GM19452 (cell line): ENCODE measurements at regions not wholly inside any gene's neighbourhood (a gene's known extent, or its start where the extent isn't known, plus 50 kb on each side); places are given as distances from the start of the nearest gene placed in this dataset.

Experiments
- ATAC-seq: cut with Tn5 transposase; IDR thresholded peaks from one replicate; pipeline ENCODE4 v1.9.1; 2021; ENCODE audit not compliant: unreplicated experiment

GRCh38 chr2:129299756-129300155, 679.7 kb upstream of the RAB6C start:
- ATAC-seq, result no peak

DNA sequence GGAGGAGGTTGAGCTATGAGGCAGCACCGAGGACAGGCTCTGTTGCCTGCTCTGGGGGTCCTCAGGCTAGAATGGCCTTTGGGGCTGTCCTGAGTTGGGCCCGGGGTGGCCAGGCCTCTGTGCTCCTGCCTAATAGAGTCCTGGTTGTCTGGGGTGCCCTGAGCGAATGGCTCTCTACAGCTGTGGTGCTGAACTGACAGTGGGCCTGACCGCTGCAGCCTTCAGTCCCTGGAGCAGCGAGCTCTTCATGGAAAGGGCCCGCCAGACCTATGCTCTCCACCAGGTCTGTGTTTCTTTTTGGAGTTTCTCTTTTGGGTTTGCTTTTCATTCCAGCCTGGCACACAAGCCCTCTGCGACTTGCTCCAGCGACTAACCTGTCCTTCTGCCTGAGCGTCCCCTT, 679.0 kb upstream of the RAB6C start:
- no peak for ATAC-seq

DNA sequence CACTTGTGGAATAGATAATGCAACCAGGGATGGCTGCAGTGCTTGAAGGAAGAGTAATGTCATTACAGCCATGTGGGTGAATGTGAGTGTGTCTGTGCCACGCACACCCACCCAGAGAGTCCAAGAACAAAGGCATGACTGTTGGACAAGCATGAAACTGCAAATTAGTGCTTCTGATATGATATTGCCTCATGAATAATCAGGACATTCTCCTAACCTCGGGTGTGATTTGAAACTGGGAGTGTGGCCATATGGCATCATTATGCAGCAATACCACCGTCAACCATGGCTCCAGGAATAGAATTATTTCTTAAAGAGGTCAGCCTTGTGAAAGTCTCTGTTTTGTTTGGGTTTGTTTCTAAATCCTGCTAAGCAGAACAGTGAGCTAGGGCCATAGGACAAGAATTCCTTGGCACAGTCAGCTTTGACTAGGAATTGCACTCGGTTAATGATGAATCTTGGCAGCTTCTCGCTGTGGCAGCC, 678.0 kb upstream of the RAB6C start:
- no peak for ATAC-seq

DNA sequence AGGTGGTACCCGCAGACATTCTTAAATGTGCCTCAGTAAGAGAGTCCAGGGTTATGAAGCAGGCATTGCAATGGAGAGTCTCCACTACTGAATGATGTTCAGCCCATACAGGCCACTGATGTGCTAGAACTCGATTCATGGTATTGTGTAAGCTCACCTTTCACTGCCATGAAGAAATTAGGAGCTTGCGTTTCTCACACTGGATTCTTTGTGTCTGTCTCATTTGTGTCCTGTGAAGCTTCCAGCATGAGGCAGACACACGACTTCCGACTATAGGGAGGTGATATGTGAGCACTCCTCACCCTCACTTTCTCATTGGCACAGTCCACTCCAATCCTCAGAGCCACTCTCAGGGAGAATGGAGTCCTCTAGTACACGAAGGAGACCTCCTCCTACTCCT, 677.4 kb upstream of the RAB6C start:
- no peak for ATAC-seq

GRCh38 chr2:129302561-129303183, 676.8 kb upstream of the RAB6C start:
- ATAC-seq, result no peak

DNA sequence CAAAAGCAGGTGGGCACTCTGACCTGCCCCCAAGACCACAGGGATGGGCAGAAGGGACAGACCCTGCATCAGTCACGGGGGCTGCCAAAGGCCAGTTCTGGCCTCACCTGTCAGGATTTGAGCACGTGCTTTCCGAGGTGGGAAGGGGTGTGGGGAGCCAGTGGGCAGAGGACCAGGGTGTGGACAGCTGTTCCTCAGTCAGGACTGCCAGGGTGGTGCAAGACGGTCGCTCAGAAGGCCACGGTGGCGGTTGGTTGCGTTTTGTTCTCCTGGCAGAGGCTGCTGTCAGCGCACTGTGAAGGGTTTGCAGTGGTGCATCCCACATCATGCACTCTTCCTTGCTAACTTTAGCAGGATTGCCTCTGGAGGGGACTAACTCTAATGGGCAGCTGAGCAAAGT, 665.3 kb upstream of the RAB6C start:
- ATAC-seq, result no peak

GRCh38 chr2:129318581-129319421, 660.7 kb upstream of the RAB6C start:
- ATAC-seq, result no peak

- ATAC-seq, result no peak
These were observed 660.1 kb upstream of the RAB6C start for GRCh38 chr2:129319422-129319717.

- ATAC-seq, result no peak
These were observed 659.2 kb upstream of the RAB6C start for GRCh38 chr2:129320288-129320687.

GRCh38 chr2:129324349-129324748, 655.1 kb upstream of the RAB6C start:
- no peak for ATAC-seq

- ATAC-seq, result no peak
These were observed 654.3 kb upstream of the RAB6C start for GRCh38 chr2:129325151-129325550.

DNA sequence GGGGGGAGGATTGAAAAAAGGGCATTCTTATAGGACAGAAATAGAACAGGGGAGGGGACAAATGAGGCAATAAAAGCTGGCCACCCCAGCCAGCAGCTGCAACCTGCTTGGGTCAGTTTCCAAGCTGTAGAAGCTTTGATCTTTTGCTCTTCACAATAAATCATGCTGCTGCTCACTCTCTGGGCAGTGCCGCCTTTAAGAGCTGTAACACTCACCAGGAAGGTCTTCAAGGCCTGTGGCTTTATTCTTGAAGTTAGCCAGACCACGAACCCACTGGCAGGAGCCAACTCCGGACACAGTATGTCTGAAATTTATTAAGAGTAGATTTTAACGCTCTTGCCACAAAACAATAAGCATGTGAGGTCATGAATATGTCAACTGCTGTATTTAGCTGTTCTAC, 649.9 kb upstream of the RAB6C start:
- no peak for ATAC-seq

DNA sequence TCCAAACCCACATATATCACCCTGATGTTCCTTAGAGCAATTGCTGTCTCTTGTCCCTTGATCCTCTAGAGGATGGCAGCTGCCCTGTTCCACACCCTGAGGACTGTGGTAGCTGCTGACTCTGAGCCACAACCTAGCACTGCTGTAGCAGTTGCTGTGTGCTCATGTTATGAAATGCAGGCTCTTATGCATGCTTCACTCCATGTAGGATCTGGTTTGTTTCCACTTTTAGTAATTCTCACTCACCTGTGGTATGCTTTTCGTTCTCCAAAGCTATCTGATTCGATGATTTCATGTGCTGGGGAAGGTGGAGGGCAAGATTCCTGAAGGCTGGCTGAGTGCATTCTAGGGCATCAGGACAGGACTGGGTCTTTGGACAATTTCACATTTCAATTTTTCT, 649.0 kb upstream of the RAB6C start:
- no peak for ATAC-seq

DNA sequence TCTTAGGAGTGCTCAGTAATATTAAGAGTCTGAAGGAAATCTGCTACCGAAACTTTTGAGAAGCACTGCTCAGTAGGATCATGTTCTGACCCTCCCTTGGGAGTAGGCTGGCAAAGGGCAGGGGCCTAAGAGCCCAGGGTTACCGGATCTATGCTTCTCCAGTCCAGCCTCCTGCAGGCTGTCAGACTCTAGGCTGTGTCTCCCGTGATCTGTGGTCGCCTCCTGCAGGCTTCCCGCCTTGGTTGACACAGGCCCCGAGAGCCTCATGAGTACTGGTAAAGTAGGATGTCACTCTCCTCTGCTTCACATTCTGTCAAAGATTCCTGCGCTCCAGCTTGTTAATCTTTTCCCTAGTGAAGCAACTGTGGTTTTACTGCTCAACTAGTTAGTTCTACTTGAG, 647.8 kb upstream of the RAB6C start:
- no peak for ATAC-seq

DNA sequence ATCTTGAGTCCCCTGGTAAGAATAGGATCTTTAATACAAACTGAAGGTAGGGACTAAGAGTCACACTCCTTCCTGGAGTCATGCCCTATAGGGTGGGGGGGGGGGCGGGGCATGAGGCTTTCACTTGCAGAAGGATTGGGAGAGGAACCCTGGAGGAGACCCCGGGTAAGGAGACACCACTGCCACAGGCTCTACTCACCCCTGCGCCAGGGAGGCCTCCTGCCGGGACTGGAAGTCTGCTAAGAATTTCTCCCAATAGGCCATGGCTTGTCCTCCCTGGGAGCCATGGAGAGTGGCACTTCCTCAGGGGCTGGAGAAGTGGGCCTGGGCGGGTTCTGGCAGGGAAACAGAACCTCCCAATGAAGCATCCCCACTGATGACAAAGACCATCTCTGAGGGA, 645.3 kb upstream of the RAB6C start:
- no peak for ATAC-seq

DNA sequence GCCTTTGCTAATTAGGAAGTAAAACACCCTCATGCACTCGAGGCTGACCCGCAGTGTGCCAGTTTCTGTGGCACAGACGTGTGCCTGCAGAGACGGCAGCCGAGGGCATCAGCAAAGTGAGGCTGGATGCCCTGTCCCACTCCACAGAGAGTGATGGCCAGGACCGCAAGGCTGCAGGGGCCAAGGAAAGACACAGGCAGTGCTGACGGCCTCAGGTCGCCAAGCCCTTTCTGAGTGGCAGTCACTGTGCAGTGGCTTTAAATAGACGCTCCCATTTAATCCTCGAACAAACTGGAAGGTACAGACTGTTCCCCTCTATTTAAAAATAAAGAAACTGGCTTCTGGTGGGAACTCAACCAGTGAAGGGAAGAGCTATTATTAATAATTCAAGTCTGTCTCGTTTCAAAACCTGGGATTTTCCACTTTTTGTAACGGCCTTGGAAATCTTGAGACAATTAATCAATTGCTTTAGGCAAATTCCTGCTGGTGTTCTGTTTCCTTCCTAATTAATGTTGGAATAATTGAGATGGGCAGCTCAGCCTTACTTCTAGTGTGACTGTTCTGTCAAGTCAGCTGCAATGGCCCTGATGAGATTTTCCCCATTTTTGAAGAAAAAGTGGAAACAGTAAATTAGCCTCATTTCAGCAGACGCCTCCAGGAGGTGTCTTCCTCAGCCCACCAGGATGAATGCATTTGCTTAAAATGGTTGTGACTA, 644.6 kb upstream of the RAB6C start:
- no peak for ATAC-seq

DNA sequence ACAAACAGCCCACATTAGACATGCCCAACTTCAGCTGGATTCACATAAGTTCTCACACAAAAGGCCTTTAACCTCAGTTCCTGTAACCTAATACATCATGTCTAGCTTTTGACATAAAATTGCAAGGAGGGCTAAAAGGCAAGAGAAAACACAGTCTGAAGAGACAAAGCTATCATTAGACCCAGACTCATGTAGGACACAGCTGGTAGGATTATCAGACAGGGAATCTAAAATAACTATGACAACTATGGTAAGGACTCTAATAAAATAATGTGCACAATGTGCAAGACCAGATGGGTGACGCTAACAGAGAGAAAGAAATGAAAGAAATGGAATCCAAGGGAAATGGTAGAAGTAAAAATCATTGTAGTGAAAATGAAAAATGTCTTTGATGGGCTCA, 643.2 kb upstream of the RAB6C start:
- ATAC-seq, result no peak

DNA sequence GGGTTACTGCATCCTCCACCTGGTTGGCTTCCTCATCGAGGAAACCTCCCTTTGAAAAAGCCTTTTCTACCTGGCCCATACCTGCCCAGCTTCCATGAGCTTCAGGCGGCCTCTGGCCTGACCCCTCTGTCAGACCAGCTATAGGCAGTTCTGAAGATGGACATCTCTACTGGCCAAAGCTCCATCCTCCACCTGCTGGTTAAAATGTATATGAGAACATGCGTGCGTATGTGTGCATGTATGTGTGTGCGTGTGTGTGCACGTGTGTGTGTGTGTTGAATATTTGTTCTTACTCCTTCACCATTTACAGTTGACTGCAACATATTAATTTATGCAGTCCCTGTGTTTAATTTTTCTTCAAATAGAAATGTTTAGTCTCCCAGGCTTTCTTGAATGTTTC, 642.4 kb upstream of the RAB6C start:
- no peak for ATAC-seq

DNA sequence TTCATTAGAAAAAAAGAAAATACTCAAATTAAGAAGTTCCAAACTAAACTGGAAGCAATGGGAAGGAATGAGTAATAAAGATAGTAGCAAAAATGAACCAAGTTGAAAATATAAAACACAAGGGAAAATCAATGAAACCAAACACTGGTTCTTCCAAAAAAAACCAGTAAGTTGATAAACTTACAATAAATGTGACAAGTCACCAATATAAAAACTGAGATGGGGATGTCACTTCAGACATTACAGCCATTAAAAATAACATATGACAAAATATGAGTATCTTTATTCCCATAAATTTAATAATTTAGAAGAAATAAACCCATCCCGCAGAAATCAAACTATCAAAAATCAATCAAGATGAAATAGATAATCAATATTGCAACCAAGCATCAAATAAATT, 633.9 kb upstream of the RAB6C start:
- ATAC-seq, result no peak

DNA sequence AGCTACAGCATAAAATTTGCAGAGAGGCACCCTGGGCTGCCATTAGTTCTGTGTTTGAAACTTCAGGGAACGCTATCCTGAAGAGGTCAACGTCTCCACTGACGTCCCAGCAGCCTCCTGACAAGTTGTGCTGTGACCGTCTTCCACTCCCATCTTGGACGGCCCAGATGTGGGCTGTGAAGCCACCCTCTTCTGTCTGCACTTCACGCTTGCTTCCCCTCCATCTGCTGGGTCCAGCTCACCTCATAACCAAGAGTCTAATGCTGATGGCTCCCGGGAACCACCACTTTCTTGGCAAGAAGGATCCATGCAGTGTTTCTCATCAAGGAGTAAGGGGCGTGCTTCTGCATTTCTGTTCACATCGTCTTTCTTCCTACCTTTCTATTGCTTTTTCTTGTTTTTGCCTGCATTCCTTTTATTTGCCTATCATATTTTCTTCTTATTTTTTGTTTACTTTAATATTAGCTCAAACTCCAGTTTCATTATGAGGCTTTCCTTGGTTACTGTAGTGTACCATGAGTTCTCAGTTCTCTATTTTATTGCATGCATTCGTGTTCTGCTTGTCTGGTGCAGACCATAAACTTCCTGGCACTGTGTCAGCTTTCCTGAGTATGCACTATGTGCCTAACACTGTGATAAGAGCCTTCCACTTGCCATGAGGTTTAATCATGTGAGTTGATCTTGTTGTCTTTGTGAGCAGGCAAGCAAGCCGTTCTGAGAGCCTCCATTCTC, 631.8 kb upstream of the RAB6C start:
- ATAC-seq, result peak; percentile 99

- no peak for ATAC-seq
These were observed 624.8 kb upstream of the RAB6C start for GRCh38 chr2:129354631-129355030.

GRCh38 chr2:129361688-129362087, 617.8 kb upstream of the RAB6C start:
- ATAC-seq, result no peak
